NCI-H526 (cell line): ENCODE measurements at regions not wholly inside any gene's neighbourhood (a gene's known extent, or its start where the extent isn't known, plus 50 kb on each side); places are given as distances from the start of the nearest gene placed in this dataset.

Source experiments
- DNase-seq, 2 experiments: peaks; one replicate each; lab custom pipeline; 2025; lab: John Stamatoyannopoulos, UW

DNA sequence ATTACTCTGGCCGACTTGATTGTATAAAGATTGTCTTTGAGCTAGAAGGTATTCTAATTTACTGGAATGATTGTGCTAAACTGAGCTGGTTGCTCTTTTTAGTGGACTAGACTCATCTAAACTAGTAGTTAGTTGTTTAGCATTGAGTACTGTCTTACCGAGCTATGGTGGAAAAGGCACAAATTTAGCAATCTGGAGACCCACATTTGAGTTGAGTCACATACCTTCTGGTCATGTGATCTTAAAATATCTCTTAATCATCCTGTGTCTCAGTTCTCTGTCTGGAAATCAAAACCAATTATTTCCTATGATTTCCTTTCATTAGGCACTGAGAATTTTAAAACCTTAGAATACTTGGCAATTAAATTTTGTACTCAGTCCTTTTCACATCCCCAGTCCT is 349.5 kb downstream of the IRS2 start:
- DNase-seq = no peak

DNA sequence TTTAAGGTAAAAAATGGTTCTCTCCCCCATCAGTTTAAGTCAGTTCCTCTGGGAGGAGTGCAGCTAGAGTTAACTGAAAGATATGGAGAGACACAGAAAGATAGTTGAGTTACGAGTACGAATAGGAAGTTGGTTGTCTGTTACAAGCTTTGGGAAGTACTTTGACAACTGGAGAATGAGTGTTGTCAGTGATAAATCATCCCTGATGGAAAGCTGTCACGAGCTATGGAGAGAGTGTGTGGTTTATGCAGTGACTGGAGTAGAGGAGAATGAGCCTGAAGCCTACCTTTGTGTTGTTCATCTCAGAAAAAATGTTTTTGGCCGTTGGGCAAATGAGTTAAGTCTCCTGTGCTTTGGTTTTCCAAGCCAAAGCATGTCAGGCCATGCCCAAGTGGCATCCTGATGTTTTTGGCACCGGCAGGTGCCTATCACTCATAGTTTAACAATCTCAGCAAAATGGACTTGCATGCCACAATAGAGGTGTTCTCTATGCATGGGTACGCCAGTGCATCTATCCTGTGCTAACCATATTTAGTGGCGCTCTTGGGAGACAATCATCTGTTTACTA is 350.2 kb downstream of the IRS2 start:
- no peak for DNase-seq

DNA sequence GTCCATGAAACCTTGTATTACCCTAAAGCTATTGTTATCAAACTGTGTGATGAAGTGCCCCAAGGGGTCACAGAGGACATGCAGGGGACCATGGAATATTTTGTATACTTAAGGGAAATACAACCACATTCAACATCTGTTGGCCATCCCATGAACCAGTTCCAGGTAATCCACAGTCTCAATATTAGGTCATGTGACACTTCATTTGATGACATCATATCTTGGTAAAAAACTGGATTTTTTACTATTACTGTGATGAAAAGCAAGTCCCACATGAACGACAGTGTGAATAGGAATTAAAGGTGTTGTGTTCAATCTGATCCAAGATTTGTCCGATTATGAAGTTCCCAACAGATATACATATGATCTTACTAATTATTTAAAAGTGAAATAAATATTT is 355.2 kb downstream of the IRS2 start:
- DNase-seq = no peak

DNA sequence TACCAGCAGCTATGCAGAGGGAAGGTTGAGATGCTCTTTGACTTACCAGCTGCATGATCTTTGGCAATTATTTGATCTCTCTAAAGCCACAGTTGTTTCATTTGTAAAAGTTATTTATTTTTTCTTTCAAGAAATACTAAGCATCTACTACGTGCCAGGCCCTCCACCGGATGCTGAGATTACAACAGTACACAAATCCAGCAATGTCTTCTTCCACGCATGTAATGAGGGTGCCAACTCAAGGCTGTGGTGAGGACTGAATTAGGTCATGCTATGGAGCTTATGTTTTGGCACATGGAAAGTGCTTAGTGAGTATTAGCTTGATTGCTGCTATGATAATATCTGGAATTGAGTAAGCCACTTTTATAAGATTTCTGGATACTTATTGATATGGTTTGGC is 358.2 kb downstream of the IRS2 start:
- DNase-seq = no peak

DNA sequence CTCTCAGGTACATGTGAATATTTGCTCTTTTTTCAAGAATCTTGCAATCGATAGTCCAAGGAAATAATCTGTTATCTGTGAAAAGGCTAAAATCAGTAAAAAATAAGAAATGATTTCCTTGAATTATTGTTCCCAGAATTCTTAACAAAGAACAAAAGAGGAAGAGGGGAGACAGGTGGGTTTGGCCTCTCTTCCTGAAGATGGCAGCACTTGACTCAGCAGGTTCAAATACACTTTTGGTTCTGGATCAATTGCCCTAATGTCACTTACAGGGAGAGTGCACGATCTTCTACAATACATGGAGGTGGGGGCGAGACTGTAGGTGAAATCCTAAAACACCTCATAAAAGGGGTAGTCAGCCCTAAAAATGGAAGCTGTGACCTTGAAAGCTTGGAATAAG is 358.7 kb downstream of the IRS2 start:
- DNase-seq = no peak

DNA sequence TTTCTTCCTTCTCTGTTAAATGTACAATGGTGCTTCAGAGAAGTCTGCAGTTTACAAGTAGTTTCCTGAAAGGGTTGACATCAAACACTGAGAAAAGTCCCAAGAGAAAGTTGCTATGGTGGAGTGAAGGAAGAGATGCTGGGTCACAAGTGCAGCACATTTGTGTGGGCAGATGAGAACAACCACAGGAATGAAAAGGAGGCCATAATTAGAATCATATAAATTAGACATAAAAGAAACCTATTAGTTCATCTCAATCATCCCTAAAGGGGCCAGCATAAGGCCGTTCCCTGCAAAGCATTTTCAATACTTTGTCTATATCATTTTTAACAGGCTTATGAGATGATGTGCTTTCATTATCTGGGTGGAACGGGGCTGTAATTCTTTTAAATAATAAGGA is 359.2 kb downstream of the IRS2 start:
- DNase-seq = no peak

DNA sequence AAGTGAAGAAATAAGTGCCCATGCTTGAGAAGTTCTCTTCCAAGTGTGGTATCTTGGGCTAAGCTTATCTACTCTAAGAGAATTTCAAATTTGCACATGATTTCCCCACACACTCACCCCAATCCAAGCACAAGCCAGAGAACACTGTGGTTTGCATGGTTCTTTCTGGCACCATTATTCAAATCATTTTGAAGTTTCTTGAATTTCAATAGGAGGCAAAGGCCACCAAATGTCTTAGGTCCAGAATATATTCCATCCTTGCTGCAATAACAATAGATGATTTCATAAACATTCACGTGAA is 359.7 kb downstream of the IRS2 start:
- no peak for DNase-seq

DNA sequence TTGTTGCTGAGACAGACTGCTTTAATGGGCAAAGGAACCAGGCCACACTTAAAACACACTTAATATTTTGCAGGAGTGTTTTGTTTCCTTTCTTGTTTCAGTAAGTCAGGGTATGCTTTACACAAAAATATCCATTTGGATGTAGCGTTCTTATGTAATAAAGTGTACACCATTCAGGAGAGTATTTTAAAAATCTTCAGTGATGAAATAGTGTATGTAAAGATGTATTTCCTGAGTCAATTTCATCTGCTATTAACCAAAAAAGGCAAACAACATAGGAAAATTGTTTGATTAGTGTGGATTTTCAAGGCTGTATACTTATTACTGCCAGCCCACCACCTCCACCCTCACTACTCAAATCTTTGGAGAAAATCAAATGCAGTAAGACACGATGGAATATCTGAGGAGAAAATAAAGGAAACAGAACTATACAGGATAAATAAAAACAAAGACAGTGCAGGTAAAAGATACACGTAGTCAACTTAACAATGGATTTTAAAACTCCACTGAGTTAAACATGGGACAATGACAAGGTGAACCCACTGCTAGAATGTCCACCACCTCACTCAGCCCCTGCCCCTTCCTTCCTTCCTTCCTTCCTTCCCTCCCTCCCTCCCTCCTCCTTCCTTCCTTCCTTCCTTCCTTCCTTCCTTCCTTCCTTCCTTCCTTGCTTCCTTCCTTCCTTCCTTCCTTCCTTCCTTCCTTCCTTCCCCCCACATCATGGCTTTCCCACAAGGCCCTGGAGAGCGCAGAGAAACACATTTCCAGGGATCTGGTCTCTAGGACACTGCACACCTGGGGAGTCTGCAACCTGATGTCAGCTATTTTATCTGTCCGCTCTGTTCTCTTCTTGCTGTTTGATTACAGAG is 360.3 kb downstream of the IRS2 start:
- DNase-seq = no peak

DNA sequence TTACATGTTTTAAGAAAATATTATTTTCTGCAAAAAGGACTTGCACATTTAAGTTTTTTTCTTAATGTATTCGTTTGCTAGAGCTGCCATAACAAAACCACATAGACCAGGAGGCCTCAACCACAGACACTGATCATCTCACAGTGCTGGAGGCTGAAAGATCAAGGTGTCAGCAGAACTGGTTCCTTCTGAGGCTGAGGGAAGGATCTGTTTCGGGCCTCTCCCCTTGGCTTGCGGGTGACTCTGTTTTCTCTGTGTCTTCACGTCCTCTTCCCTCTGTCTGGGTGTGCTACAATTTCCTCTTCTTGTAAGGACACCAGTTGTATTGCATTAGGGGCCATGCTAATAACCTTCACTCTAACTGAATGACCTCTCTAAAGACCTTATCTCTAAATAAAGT is 364.2 kb downstream of the IRS2 start:
- no peak for DNase-seq

DNA sequence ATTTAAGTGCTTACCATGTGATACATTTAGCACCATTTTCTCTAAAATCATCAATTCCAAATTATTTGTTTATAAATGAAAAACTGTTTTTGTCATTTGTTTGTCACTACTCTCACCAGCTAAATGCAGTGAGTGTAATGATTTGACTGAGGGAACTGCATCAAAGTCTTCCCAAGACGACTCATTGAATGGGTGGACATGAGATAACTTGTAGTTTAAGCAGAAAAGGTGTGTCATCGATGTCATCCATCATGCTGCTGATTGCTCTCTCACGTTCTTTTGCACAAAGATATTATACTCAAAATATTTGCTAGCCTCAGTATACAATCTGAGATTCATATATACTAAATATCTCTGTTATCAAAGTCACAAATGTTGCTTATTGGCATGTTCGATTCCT is 366.5 kb downstream of the IRS2 start:
- no peak for DNase-seq

DNA sequence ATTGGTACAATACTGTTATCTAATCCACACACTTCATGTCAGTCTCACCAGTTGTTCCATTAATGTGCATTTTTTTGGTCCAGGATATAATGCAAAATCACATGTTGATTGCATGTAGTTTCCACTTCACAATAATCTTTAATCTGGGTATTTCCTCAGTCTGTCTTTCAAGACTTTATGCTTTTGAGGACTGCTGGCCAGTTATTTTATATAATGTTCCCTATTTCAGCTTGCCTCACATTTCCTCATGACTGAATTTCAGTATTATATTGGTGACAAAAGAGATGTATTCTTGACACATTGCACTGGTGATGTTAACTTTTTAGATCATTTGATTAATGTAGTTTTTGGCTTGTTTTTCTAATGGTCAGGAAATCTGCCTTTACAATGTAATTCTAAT is 368.3 kb downstream of the IRS2 start:
- no peak for DNase-seq

DNA sequence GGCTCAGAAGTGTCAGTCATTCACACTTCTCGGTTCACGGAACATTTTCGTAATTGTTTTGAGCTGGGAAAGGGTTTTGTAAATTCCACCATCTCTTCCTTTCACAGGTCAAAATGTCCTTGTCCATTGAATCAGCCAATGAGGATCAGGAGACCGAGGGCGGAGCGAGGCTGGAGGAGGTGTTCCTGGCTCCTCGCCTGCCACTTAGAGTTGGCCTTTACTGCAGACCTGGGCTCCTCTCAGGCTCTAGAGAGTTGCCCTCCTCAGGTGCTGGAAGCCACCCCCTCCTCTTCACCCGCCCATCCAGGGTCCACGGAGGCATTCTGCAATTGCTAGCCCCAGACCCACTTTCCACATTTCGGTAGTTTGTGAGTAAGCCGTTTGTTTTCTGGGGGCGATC is 370.4 kb downstream of the IRS2 start:
- DNase-seq = no peak

DNA sequence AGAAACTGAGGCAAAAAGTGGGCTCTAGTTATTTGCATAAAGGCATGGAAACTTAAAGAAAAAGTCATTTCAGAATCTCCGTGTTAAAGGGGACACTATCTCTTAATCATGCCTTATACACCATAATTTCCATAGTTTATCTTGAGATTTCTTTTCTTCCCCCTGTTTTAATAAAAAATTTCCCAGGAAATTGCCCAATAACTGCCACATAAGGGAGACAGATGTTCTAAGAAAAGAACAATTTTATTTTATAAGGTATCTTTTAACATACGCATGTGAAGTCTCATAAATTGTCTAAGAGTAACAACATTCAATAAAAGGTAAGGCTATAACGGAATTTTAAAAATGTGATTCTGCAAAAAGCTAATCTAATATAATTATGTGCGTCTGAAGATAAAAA is 371.3 kb downstream of the IRS2 start:
- DNase-seq = no peak

DNA sequence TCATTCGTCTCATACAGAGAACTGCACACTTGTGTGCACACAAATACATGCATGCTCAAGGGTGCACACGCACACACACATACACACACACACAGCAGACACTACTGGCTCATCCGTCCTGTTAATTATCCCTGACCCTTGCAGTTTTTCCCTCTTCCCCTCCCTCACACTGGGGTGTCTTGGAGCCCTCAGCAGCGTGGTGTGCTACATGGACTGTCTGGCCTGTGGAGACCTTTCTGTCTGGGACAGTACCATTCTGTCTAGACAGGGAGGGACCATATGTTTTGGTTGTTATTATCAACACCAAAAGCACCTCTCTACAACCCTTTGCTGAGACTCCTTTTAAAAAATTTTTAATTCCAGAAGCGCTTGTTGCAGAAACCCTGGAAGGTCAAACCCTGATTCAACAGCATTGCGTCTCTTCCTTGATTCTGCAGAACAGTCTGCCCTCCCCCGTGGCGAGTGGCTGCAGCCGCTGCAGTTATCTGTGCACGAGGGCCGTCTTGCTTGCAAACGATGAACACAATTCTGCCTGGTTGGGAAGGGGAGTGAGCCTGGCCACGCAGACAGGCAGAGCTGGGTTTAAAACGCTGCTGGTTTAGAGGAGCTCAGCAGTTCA is 374.0 kb downstream of the IRS2 start:
- DNase-seq = peak; percentile 92 to 96

DNA sequence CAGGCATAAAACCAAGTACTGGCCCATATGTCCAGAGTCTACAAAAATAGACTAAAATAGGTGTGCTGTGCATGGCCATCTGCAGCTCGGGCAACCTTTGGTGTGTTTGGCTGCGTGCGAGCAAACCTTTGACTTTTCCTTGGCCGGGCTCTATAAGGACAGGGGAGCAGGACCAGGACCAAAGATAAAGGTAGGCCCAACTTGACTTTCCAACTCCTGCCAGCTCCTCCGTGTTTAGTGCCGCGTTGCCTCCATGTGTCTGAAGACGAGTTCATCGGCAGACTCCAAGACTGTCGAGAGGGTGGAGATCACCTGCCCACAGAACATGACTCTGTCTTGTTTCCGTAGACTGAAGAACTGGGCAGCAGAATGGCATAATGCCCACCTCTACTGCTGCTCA is 375.5 kb downstream of the IRS2 start:
- no peak for DNase-seq

DNA sequence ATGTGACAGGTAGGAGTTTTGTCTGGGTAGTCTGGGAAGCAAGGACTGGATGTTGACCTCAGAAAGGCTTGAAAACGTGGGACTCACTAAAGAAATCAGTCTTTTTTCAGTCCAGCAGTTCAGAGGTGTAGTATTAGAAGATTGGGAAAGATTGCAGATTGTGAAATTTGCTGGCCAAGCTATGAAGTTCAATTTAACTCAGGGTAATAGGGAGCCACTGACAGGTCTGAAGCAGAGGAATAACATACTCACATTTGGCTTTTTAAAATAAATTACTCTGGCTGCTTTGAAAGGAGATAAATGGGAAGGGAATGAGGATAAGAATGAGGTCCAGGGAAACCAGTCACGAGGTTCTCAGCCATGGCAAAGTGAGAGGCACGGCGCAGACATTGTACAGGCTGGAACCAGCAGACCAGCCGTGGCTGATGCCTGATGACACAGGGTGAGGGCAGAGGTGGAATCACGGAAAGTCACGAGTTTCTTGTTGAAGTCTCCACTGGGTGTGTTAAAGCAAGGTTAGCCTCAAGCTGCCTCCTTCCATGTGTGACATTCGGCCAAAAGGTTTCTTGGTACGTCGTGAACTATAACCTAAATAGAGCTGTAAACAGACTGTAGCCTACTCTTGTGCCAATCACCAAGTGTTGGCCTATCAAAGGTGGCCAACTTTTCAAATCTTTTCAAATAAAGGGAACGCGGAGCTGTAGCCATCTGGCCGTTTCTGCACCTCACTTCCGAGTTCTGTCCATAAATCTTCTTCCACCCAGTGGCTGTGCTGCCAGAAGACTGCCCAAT is 377.6 kb downstream of the IRS2 start:
- no peak for DNase-seq

DNA sequence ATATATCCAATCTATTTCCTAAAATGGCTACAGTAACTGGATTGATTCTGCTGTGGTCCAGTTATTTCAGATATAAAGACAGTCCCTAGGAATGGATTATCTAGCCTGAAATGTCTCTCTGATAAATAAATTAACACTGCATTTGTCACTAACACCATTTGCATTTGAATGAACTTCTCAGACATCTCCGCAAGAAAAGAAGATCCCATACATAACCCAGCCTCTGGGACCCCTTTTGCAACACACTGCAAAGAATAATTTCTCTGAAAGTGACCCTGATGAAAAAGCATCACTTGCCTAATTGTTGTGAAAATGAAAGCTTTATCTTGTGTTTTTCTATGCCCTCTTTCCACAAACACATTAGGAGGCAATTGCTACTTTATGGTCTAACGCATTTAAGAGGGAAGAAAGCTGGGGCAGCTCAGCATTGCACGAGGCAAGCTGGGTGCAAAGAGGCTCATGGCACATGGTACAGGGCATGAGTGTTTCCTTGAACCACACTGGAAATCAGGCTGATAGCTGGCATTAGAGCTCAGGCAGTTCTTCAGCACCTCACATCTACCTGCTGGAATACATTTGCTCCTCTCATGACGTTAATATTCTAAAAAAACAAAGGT is 379.9 kb downstream of the IRS2 start:
- DNase-seq = no peak

DNA sequence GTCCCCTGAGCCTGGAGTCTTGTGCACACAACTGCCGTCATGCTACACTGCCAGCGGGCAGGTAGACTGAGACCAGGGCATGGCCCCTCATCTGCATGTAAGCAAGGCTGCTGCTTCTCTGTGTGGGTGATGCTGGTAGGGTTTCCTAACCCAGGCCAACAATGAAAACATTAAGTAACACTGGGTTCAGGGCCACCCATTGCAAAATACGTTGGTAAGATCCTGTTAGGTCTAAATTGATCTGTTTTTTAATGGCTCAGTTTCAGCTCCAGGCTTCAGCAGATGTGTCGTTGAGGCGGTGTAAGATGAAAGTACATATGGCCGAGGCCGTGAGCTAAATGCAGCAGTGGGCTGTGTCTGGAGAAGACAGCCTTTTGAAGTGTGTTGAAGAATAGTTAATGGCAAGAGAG is 383.4 kb downstream of the IRS2 start:
- DNase-seq = no peak

DNA sequence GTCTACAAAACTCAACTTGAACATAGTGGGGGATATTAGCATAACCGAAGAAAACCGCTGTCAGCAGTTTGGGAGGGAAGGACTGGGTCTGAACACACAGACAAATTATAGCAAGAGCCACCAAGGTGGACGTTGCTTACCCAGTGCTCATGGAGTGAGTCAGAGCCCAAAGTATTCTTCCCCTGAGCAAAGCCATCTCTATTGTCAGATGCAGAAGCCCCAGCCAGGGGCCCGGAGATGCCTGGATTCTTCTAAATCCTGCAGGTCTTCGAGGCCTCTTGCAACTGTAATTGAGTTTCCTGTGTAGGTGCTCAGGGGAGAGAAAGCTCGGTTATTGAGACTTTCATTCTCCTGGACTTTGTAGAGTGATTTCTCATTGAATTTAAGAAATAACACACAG is 384.5 kb downstream of the IRS2 start:
- DNase-seq = no peak

DNA sequence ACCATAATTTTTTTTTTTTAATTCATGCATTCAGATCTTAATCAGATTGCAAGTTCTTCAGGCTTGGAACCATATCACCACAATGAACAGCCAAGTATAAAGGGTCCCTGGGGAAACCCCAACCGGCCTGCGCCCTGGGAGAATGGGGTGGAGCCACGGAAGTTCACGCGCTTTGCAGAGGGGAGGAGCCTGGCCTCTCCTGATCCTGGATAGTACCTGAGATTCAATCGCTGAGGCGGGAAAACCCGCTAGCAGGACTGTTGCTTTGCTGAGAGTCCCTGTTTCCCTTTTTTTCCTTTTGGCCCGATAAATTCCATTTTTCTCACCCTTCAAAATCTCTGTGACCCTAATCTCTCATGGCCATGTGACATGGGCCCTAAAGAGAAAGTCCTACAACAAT is 385.1 kb downstream of the IRS2 start:
- DNase-seq = no peak

DNA sequence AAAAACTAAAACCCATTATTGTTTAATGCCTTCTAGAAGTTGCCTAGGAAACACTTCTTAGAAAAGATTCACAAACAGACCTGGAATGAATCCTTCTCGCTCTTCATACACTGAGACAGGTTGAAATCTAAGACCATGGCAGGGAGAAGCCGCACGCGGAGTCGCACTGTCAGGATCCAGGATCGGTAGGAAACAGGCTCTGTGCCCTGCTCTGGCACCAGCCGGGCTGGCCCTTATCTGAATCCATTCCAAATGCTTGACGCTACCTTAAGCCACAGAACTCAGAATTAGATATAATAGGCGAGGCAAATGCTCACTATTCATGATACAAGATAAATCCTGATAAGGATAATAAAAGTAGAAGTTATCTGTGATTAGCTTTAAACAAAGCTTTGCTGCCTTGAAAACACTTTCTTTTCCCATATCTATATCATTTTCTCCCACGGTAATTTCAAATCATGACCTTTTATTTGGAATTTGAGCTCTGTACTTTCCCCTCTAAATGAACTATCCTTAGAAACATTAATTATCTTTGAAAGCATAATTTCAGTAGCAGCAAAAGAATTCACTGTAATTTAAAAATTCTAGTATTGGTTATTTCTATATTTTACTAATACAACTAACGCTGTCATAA is 385.6 kb downstream of the IRS2 start:
- no peak for DNase-seq

DNA sequence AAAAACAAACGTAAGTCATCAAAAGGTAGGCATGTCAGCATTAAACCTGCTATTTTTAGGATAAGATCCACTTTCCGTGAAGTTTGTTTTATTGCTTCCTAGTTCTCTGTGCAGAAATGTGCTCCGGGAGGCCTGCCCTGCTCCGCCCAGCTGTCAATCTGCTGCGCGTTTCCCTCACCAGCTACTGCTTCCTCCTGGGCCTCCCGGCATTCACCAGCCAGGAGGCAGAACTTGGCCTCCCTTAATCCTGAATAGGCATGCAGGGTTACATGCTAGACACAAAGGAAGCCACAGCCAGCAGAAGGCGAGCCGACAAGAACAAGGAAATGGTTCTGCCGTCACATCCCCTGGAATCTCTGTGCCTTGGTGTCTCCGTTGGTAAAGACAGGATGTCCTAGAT is 386.2 kb downstream of the IRS2 start:
- DNase-seq = no peak
